ENCODE measurements at regions not wholly inside any gene's neighbourhood (a gene's known extent, or its start where the extent isn't known, plus 50 kb on each side); places are given as distances from the start of the nearest gene placed in this dataset.

DNA sequence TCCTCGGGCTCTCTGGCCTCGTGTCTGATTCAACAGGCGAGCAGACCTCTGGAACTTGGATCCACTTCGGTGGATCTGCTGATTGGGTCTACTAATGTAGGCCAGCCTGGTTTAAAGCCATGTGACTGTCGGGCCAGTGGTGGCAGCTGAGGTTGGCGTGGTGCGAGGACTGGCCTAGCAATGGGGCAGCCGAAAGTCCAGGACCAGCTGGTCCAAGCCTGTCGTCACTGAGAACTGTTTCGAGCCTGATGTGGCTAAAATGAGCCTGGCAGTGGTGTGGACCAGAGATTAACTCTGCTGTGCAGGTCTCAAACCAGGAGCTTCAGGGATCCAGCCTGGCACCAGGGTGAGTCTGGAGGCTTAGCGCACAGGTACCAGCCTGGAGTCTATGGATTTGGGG, 56.4 kb upstream of the ROBO1 start:
- H3K9me3 ChIP-seq (ENCODE audit: severe bottlenecking): no peaks in the 10 kb centered on the region
- H3K4me3 ChIP-seq (ENCODE audit: low read depth, low read length): no peak overlapping the region
- no peaks in the 10 kb centered on the region for H3K27me3 ChIP-seq (ENCODE audit: insufficient read depth, low read depth, severe bottlenecking)
- TF ChIP-seq CTCF (IDR thresholded peaks at IDR 0.05; ENCODE audit: low read depth, low read length): no peak
- H3K27ac ChIP-seq: no peak overlapping the region
- DNase-seq: no peak
- H3K36me3 ChIP-seq: no peaks in the 10 kb centered on the region

GRCh38 chr3:79822076-79822475, 54.3 kb upstream of the ROBO1 start:
- Histone ChIP-seq H3K27me3 (ENCODE audit: insufficient read depth, low read depth, severe bottlenecking) (no peaks in the 10 kb centered on the region), H3K4me3 (ENCODE audit: low read depth, low read length) (no peak overlapping the region), H3K27ac (no peak overlapping the region), H3K9me3 (ENCODE audit: severe bottlenecking) (no peaks in the 10 kb centered on the region), H3K36me3 (no peaks in the 10 kb centered on the region)
- no peak for TF ChIP-seq CTCF (IDR thresholded peaks at IDR 0.05; ENCODE audit: low read depth, low read length)
- DNase-seq: no peak

DNA sequence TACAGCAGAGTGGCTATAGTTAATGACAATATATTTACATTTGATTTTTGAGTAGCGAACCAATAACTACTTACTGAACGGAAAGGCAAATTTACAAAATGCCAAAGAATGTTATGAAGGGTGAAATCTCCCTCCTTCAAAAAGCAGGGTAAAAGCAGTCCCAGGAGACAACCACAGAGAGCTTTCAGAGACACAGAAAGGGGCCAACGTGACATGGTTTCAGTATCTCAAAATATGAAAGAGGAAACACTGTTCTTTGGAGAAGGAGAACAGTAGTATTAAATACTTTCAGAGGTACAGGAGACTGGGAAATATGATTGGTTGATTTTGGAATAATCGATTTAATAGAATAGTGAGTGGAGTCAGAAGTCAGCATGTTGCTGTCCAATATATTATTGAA, 52.3 kb upstream of the ROBO1 start:
- Histone ChIP-seq H3K27me3 (ENCODE audit: insufficient read depth, low read depth, severe bottlenecking) (no peaks in the 10 kb centered on the region), H3K27ac (no peak overlapping the region), H3K36me3 (no peaks in the 10 kb centered on the region), H3K4me3 (ENCODE audit: low read depth, low read length) (no peak overlapping the region), H3K9me3 (ENCODE audit: severe bottlenecking) (peaks cover 3% of the 10 kb centered on the region)
- no peak for TF ChIP-seq CTCF (IDR thresholded peaks at IDR 0.05; ENCODE audit: low read depth, low read length)
- DNase-seq: no peak

GRCh38 chr3:79818015-79818414, 50.2 kb upstream of the ROBO1 start:
- no peak for DNase-seq
- no peak overlapping the region for H3K4me3 ChIP-seq (ENCODE audit: low read depth, low read length)
- H3K36me3 ChIP-seq: no peaks in the 10 kb centered on the region
- H3K27ac ChIP-seq: no peak overlapping the region
- no peaks in the 10 kb centered on the region for H3K27me3 ChIP-seq (ENCODE audit: insufficient read depth, low read depth, severe bottlenecking)
- H3K9me3 ChIP-seq (ENCODE audit: severe bottlenecking): peaks cover 3% of the 10 kb centered on the region
- no peak for TF ChIP-seq CTCF (IDR thresholded peaks at IDR 0.05; ENCODE audit: low read depth, low read length)
